Glutamatergic neuron (in vitro differentiated cells): ENCODE measurements at regions not wholly inside any gene's neighbourhood (a gene's known extent, or its start where the extent isn't known, plus 50 kb on each side); places are given as distances from the start of the nearest gene placed in this dataset.

ENCODE experiments used
- DNase-seq: peaks from one replicate; pipeline ENCODE4 v3.0.0; 2022
- H3K27ac Mint-ChIP-seq: one replicate; pipeline ENCODE4 v1.8.0; 2020; ENCODE audit warnings: mild to moderate bottlenecking, mixed read lengths, inconsistent platforms; ENCODE audit not compliant: unreplicated experiment
- H3K27me3 Mint-ChIP-seq: one replicate; pipeline ENCODE4 v1.8.0; 2020; ENCODE audit warnings: mild to moderate bottlenecking, moderate library complexity, mixed read lengths, inconsistent platforms; ENCODE audit not compliant: unreplicated experiment
- H3K36me3 Mint-ChIP-seq: one replicate; pipeline ENCODE4 v1.8.0; 2020; ENCODE audit warnings: mild to moderate bottlenecking, mixed read lengths, inconsistent platforms; ENCODE audit not compliant: unreplicated experiment
- H3K4me1 Mint-ChIP-seq: one replicate; pipeline ENCODE4 v1.8.0; 2020; ENCODE audit warnings: mild to moderate bottlenecking, low read depth, mixed read lengths, inconsistent platforms; ENCODE audit not compliant: unreplicated experiment
- H3K4me3 Mint-ChIP-seq: one replicate; pipeline ENCODE4 v1.8.0; 2020; ENCODE audit warnings: mild to moderate bottlenecking, mixed read lengths, inconsistent platforms; ENCODE audit not compliant: unreplicated experiment
- H3K9me3 Mint-ChIP-seq: one replicate; pipeline ENCODE4 v1.8.0; 2020; ENCODE audit warnings: mild to moderate bottlenecking, moderate library complexity, mixed read lengths, inconsistent platforms; ENCODE audit not compliant: unreplicated experiment
- CTCF ChIP-seq: fragments of 200-600 bp; sonication (generic); IDR thresholded peaks from one replicate; pipeline ENCODE4 v1.5.0; 2021; ENCODE audit not compliant: partially characterized antibody, unreplicated experiment

DNA sequence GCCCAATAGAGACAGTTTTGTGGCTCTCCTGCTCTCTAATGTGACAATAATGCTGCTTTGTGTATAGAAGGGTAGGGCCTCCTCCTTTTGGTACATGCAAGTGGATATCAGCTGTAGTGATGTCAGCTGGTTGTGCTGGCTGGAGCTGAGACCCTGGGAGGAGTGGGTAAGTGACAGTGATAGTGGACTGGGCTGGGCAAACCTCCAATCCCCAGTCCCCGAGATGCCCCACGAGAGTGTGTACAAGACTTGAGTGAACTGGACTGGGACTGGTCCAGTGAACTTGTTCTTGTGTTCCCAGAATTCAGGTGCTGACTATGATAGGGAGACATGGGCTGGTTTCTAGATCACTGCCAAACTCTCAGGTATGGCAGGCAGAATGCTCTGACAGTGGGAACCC is 583.6 kb upstream of the PCDH10 start:
- H3K4me1 Mint-ChIP-seq: no peaks in the 10 kb centered on the region
- no peak overlapping the region for H3K4me3 Mint-ChIP-seq
- no peak overlapping the region for H3K27ac Mint-ChIP-seq
- H3K27me3 Mint-ChIP-seq: no peaks in the 10 kb centered on the region
- DNase-seq: no peak
- H3K9me3 Mint-ChIP-seq: no peaks in the 10 kb centered on the region
- no peaks in the 10 kb centered on the region for H3K36me3 Mint-ChIP-seq
- no peak for TF ChIP-seq CTCF

GRCh38 chr4:132572210-132572609 is 576.9 kb upstream of the PCDH10 start:
- Mint-ChIP-seq H3K4me1 (no peaks in the 10 kb centered on the region), H3K27ac (no peak overlapping the region), H3K4me3 (no peak overlapping the region), H3K9me3 (no peaks in the 10 kb centered on the region), H3K36me3 (no peaks in the 10 kb centered on the region), H3K27me3 (no peaks in the 10 kb centered on the region)
- DNase-seq: no peak
- TF ChIP-seq CTCF: no peak

- no peak for TF ChIP-seq CTCF
- no peak for DNase-seq
- no peak overlapping the region for H3K4me3 Mint-ChIP-seq
- H3K27me3 Mint-ChIP-seq: no peaks in the 10 kb centered on the region
- H3K9me3 Mint-ChIP-seq: peaks cover 1% of the 10 kb centered on the region
- H3K27ac Mint-ChIP-seq: no peak overlapping the region
- no peaks in the 10 kb centered on the region for H3K36me3 Mint-ChIP-seq
- H3K4me1 Mint-ChIP-seq: no peaks in the 10 kb centered on the region
Measured at GRCh38 chr4:132587626-132588025, 561.5 kb upstream of the PCDH10 start.

DNA sequence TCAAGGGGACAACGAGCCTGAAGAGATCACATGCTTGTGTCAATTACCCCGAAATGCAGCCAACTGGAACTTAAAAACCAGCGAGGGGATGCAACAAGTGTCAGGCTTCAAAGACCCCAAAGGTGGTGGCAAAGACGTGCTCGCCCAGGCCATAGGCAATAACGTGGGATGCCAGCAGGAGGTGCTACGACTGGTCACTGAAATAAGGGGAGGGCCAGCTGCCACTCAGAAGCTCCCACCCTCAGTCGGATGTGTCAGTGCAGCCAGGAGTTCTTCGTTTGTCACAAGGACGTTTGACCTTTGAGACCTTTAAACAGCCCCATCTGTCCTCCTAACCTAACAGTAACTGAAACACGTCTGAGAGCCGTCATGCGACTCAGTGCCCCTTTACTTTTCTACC is 556.8 kb upstream of the PCDH10 start:
- no peak overlapping the region for H3K4me3 Mint-ChIP-seq
- H3K36me3 Mint-ChIP-seq: no peaks in the 10 kb centered on the region
- no peak for DNase-seq
- no peak overlapping the region for H3K27ac Mint-ChIP-seq
- H3K4me1 Mint-ChIP-seq: no peaks in the 10 kb centered on the region
- no peak for TF ChIP-seq CTCF
- H3K27me3 Mint-ChIP-seq: no peaks in the 10 kb centered on the region
- H3K9me3 Mint-ChIP-seq: peaks cover 1% of the 10 kb centered on the region

- no peak for DNase-seq
- H3K36me3 Mint-ChIP-seq: no peaks in the 10 kb centered on the region
- peaks cover 1% of the 10 kb centered on the region for H3K9me3 Mint-ChIP-seq
- H3K4me1 Mint-ChIP-seq: no peaks in the 10 kb centered on the region
- no peaks in the 10 kb centered on the region for H3K27me3 Mint-ChIP-seq
- H3K27ac Mint-ChIP-seq: no peak overlapping the region
- no peak for TF ChIP-seq CTCF
- H3K4me3 Mint-ChIP-seq: no peak overlapping the region
Measured at GRCh38 chr4:132592850-132593249, 556.2 kb upstream of the PCDH10 start.
